GM19238 (cell line): ENCODE measurements at regions not wholly inside any gene's neighbourhood (a gene's known extent, or its start where the extent isn't known, plus 50 kb on each side); places are given as distances from the start of the nearest gene placed in this dataset.

Experiments
- DNase-seq: peaks from one replicate; pipeline ENCODE4 v3.0.0; 2011; ENCODE audit warnings: low spot score; ENCODE audit not compliant: insufficient read length

DNA sequence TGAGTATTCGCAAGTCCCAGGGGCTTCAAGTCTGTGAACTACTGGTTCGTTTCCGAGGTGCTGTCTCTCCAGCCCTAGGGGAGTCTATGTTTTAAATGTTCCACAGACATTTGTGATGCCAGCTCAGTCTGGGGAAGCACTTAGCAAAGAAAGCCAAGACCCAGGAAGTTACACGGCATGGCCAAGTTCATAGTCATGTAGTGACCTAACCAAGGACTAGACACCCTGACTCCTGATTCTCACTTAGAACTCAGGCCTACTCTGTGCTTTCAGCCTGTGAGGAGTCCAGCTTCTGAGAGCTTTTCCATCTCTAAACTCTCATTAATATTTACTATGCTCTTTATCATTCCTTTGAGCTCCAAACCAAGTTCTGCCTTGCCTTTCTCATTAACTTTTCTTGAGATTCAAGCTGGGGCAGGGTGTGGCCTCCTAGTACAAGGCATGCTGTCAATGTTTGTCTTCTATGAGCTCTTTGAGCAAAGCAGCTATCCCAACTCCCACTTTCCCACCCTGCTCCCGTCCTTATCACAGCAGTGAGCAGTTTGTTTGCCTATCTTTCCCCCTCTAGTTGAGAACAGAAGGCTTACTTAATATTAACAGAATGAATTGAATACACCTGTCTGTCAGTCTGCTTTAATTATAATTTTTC lies 105.4 kb upstream of the FAM9C start:
- DNase-seq, result no peak

DNA sequence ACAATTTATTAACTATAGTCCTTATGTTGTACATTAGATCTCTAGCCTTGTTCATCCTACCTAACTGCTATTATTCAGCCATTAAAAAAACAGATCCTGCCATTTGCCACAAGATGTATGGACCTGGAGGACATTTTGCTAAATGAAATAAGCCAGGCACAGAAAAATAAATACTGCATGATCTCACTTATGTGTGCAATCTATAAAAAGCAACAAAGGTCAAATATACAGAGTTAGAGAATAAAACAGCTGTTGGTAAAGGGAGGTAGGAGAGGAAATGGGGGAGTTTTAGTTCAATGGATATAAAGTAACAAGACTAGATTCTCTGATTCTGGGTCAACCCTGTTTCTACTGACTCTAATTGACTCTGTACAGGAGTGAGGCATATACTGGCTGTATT lies 103.3 kb upstream of the FAM9C start:
- no peak for DNase-seq

DNA sequence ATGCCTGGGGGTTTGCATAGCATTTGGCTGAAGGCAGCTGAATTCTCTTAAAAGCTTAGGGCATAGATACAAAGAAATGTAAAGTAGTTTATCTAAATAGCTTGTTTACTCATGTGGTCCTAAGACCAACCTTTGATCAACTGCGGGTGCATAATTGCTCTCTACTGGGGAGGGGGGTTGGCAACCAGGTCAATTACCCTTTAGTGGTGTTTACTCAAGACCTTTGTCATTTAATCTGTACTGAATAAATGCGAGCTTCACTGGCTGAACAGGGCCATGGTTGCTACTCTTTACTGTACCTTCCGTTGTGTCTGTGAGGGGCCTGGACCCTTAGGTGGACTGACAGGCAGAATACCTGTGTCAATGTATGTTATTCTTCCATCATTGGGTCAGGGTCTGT lies 102.7 kb upstream of the FAM9C start:
- no peak for DNase-seq

DNA sequence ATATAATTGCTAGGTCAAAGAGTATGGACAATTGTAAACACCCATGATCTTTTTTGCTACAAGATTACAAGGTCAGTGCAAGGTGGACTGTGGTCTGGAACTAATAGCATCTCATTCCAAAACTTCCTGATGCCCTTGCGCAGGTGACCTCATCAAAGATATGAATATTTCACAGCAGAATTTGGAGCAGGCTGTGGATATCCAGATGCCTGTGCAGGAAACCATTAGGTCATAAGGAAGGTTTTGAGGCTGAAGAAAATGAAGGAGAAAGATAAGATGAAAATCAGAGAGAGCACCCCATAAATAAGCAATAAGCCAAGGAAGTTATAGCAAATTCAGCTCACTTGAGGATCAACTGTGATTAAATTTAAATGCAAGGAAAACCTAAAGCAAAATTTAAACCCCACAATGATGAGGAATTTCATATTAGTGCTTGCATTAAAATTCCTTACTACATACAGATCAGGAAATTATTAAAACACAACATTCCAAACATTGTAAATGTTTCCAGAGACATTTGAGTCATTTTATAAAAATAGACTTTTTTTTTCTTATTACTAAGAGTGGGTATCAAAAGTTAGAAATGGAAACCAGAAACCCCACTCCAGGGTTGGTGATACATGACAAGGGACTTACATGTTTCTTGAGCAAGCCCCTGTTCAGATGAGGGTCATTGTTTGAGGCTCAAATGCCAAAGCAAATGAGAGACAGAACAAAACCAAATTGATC lies 100.7 kb upstream of the FAM9C start:
- no peak for DNase-seq

DNA sequence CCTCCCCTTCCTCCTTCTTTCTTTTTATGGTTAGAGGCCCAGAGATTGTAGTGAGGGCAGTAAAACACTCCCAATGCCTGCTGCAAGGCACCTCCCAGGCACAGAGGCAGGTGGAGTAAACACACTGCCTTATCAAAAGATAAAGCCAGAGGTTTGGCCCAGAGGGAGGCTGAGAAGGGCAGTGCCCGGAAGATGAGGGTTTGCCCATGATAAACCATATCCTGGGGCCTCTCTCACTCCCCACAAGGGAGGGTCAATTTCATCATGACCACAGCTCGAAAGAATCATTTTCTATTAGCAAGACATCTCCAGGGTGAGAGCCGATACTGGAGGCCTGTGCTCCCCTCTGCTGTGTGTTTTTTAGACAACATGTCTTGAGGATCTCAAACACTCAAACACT lies 98.5 kb upstream of the FAM9C start:
- no peak for DNase-seq

DNA sequence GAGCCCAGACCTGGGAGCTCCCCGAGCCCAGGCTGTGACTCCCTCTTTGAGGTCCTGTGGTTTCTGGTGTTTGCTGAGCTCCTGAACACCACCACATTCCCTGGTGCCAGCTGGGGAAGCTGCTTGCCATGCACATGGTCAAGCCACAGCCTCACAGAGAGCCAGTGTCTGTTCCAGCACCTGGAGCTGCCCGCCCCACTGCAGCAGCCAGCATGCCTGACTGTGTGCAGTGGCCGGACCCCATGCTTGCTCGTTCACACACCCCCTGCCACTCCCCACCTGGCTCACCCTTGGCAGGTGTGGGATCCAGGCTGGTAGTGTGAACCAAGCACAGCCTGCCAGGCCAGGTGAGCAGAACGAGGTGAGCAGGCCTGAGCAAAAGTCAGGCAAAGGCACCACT lies 95.6 kb upstream of the FAM9C start:
- DNase-seq, result no peak

DNA sequence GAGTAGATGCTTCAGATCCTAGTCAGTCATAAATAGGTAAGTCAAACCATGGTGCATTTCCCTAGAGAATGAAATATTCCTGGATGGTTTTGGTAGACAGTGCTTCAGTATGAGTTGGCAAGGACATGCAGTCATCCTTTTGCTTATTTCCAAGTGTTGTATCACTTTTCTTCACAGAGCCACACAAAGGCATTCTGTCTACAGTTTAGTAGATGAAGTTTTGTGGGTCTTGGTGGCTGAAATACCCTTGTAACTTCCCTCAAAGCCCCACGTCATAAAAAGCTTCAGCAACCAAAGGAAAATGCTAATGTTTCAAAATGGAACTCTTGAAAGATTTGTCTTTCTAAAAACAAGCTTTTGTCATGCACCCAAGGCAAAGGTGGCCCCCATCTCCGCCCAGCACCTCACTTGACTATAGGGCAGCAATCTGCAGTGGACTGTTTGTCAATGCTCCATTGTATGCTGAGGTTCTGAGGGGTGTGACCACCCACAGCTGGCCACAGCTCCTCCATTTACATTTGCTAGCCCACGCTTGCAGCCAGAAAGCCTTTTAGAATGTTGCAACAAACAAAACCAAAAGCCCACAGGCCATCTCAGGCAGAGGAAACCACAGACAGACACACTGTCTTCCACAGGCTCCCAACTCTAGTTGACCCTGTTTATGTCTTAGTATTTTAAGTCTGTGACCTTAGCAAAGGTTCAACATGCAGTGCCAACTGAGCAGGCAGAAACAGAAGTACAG lies 87.1 kb upstream of the FAM9C start:
- DNase-seq, result no peak

DNA sequence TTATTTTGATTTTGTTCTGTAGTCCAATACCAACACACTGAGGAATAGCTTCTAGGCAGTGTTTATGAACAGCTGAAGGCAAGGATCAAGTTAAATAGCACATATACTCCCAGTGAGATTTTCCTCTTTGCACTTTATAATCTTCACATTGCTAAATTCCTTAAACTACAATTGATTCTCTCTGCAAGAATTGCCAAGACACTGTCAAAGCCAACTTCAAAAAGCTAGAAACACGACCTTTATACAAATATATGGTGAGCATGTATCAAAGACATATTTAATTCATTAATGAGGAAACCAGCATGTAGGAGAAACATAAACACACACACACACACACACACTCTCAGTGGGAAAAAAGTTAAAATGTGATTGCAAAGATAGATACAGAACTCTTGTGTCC lies 86.4 kb upstream of the FAM9C start:
- DNase-seq, result no peak

DNA sequence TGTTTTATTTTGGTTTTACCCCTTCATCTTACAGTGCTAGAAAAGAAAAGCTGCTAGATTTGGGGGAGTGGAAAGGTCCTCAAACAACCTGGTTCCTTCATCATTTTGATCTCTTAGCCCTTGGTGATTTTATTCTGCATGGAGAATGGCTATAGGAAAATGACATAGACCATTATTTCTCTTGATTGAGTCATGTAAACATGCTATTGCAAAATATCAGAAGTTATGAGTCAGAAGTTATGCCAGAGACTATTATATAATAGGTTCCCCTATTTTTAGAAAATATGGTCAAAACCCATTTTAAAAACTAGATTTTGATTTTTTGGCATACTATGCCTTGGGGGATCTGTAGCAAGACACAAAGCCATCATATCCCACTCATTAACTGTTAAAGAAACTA lies 83.7 kb upstream of the FAM9C start:
- DNase-seq, result no peak

DNA sequence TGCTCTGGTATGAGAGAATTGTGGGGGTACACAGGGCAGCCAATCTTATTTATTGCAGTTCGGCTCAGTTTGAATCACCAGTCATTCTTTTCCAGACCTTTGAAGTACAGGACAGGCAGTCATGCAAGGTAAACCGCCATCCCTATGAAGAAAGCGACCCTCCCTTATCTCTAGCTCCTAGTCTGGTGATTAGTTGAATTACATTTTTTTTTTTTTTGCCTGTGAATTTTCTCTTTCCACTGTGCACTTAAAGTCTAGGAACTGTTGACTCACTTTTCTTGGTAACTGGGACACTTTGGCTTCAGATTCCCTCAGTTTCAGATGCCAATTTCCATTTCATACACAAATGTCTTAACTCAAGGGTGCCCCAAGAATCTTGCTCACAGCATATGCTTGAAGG lies 82.4 kb upstream of the FAM9C start:
- DNase-seq, result no peak

DNA sequence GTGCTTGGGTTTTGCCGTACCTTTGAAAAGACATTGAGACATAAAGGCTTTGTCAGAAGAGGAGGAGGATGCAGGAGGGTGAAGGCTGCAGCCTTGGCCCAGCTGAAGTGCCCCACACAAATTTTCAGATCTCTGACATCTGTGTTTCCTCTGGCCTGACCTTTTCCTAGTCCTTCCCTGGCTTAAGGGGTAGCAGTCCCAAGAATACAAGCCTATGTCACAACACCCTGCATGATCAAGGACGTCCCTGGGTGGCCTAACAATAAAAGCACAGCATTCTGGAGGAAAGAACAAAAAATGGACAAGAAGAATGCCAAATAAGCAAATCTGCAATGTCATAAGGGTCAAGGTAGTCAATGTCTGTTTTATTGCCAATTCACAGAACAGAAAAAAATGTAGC lies 80.8 kb upstream of the FAM9C start:
- no peak for DNase-seq

DNA sequence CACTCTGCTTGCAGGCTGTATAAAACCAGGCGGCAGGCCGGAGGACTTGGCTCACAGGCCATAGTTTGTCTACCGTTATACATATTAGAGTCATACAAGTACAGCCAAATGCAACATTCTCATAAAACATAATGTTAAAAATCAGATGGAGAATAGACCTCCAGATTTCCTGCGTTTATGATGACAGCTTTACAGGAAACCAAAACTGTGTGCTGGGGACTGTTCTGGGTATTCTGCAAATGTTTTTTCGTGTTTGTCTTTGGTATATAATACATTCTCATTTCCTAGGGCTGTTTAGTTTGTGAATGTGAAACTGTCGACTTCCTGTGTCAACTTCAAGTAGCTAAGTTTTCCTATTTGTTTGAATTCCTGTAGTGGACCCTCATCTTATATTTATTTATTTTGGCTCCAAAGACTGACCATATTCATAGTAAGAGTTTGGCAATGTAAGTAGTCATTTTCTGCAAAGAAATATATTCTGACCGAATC lies 79.5 kb upstream of the FAM9C start:
- no peak for DNase-seq

DNA sequence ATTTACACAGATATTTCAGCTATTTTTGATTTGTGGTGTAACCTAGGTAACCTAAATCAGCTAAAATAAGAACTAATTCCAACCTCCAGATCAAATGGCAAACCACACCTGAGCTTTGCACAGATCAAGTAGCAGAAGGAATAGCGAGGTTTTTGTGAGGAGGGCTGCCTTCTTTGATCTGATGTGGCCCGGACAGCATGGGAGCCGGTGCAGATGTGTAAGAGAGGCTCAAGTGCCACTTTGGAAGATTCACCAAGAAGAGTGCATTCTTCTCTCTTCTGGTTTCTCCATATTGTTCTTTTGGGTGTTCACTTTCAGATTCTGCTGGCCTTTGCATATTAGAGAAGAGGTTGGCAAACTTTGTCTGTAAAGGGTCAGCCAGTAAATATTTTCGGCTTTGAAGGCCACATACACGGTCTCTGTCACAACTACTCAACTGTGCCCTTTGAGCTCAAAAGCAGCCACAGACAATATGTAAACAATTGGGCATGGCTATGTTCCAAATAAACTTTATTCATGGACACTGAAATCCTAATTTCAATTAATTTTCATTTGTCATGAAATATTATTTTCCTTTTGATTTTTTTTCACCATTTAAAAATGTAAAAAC lies 78.9 kb upstream of the FAM9C start:
- DNase-seq, result no peak

DNA sequence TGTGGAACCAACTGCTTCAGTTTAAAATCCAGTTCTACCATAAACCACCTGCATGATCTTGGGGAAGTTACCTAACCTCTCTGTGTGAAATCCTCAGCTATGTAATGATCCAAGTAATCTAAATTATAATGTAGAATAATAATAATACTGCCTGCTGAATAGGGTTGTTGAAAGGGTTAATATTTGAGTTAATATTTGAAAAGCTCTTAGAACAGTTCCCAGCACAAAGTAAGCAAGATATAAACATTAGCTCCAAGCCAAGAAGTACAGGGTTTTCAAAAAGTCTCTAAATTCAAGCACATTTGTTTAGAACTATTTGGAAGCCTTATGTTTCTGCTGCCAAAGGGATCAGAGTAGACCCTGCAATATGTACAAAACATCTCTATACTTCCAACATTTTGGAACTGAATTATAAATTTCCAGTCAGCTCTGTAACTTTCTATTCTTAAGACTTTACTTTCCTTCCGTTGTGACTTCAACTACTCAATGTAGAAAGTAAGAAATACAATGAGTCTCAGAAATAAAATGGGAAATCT lies 76.7 kb upstream of the FAM9C start:
- no peak for DNase-seq

DNA sequence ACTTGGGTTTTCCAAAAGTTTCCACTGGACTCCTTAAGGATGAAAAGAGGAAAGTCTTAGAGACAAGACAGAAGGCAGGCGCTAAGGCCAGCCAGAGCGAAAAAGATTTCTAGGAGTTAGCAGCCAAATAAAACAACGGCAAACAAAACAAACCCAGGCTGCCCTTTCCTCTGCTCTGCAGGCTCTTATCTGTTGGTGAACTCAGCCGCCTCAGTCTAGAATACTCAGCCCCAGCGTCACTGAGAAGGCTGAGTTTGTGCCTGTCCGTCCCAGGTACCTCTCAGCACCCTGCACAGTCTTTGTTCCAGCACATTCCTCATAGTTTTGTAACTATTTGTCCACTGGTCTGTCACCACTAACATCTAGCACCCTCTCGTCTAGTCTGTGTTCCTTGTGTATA lies 75.6 kb upstream of the FAM9C start:
- no peak for DNase-seq

DNA sequence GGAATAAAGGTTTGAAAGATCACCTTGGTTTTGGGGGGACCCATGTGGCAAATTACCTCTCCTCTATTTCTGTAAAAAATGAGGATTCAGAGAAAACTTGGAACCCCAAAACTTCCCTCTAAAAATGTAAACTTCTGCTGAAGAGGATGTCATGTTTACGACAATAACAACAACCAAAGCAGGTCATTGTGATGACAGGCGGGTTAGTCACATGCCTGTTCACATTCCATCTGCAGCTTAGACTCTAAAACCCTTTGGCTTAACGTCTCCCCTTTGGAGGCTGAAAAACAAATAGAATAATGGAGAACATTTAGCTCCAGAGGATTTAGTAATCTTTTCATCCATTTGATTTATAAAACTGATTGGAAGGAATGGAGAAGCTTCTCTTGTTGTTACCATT lies 75.0 kb upstream of the FAM9C start:
- DNase-seq, result no peak

DNA sequence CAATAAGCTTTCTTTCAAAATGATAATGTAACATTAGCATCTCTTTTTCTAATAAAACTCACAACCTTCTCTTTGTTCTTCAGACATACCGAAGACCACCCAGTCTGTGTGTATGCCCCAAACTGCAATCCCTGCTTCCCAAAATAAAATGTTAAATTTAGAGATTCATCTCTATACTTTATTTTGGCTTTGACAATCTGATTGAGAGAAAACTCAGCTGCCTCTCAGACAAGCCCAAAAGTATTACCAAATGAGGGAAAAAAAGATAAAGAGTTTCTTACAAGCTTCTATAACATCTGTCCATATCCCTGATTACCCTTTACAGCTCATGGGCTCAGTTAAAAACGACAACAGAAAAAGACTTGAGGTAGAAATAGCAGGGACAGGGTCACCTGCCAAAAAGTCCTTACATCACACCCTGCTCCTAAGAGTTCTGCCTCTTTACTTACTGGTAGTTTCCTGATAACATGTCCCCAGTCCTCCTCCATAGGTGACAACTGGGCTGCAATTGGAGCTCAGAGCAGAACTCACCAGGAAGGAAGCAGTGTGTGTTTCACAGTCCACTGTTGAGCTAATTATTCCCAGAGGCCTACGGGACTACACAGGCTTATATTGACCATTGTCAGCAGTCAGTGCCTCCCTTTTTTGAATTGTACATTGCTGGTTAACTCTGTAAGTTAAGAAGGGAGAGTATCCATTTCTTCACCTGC lies 70.9 kb upstream of the FAM9C start:
- DNase-seq, result no peak

DNA sequence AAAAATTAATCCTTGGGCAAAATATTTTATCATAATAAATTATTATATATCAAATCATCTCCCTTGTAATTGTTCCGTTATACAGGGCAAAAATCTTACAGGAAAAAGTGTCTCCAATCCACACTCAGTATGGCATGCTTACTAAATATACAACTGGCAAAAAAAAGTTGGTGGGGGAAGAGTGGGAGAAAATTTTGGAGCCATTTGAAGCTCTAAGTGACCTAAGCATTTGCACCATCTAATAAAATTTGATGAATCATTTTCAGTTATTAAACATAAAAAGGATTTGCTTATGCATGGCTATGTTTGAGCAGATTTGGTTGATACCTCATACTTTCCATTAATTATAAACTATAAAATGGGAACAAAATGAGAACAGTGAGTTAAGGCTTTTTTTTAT lies 68.1 kb upstream of the FAM9C start:
- no peak for DNase-seq

DNA sequence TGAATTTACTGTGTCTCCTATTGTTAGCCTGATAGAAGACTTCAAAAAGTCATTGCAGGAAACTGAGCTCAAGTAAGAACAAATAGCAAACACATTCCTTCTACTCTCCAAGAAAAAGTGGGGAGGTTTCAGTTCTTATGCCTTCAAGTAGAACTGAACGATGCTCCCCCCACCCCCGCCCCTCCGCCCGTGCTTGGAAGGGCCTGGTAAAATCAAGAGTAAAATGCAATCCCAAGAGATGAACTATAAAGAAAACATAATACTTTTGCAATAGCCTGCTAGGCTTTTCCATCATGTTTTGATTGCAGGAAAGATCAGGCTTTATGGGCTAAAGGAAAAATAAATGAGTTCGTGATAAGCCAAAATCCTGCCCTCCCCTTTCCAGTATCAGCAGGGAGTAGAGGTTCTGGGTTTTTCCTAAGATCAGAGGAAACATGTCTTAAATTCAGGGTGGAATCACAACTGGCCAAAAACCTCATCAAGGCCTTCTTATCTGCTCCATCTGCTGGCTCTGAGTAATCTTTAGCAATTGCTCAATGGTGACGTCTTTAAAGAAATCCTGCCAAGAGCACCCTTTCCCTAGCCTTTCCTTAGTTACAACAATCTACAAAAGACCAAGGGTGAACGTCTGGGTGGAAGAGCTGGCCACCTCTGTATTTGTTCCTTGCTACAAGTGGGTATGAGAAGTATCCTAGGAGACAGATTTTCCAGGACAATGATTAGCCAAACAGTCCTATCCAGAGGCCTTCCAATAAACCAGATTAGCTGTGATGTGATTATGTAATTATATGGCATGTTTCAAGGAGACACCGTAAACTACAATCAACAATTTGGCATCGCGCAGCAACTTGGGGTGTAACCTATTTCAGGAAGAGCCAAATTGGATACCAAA lies 66.3 kb upstream of the FAM9C start:
- DNase-seq, result no peak

DNA sequence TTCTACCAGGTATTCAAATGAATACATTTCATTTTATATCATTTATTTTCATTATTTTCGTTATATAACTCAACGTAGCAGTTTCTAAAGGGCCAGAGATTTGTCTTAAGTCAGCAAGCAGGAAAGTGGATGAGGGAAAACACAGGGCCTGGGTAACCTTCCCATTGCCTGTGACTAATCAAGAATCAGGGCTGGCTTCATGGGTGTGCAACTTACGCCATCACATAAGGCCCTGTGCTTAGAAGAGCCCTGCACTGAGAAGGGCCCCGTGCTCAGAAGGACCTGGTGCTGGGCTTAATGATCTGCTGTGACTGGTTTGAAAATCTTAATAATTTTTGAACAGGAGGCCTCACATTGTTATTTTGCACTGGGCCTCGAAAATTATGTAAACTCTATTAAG lies 65.4 kb upstream of the FAM9C start:
- no peak for DNase-seq
